MM.1S (cell line): ENCODE measurements at regions not wholly inside any gene's neighbourhood (a gene's known extent, or its start where the extent isn't known, plus 50 kb on each side); places are given as distances from the start of the nearest gene placed in this dataset.

Experiments
- DNase-seq: peaks from one replicate; pipeline ENCODE4 v3.0.0-alpha.2; 2015
- H2AFZ ChIP-seq: fragments of 300-600 bp; sonication (generic); 2 replicates; pipeline ENCODE4 v1.6.0; 2016; ENCODE audit warnings: antibody characterized with exemption, low read length
- H3F3A ChIP-seq: fragments of 300-600 bp; sonication (generic); 2 replicates; pipeline ENCODE4 v1.6.1; 2016; ENCODE audit warnings: mild to moderate bottlenecking, antibody characterized with exemption, low read length, moderate library complexity, mixed read lengths; ENCODE audit not compliant: insufficient read depth
- H3K27ac ChIP-seq: fragments of 300-600 bp; sonication (generic); 2 replicates; pipeline ENCODE4 v1.5.1; 2016; ENCODE audit warnings: mild to moderate bottlenecking, low read length
- H3K27me3 ChIP-seq: fragments of 300-600 bp; sonication (generic); replicated peaks from 2 replicates; pipeline ENCODE4 v1.6.0; 2016; ENCODE audit warnings: low read length; ENCODE audit not compliant: insufficient read depth
- H3K36me3 ChIP-seq: fragments of 300-600 bp; sonication (generic); replicated peaks from 2 replicates; pipeline ENCODE4 v1.6.1; 2016; ENCODE audit warnings: mild to moderate bottlenecking, low read length, mixed read lengths; ENCODE audit not compliant: insufficient read depth
- H3K4me1 ChIP-seq: fragments of 300-600 bp; sonication (generic); 2 replicates; pipeline ENCODE4 v1.6.1; 2016; ENCODE audit warnings: low read length, mixed read lengths
- H3K4me2 ChIP-seq: fragments of 300-600 bp; sonication (generic); 2 replicates; pipeline ENCODE4 v1.6.0; 2016; ENCODE audit warnings: low read depth, low read length
- H3K4me3 ChIP-seq: fragments of 300-600 bp; sonication (generic); 2 replicates; pipeline ENCODE4 v1.5.1; 2016; ENCODE audit warnings: low read length, mixed read lengths
- H3K79me2 ChIP-seq: fragments of 300-600 bp; sonication (generic); 2 replicates; pipeline ENCODE4 v1.6.1; 2016; ENCODE audit warnings: mixed run types, low read length, mixed read lengths
- H3K9ac ChIP-seq: fragments of 300-600 bp; sonication (generic); 2 replicates; pipeline ENCODE4 v1.6.1; 2016; ENCODE audit warnings: low read length, mixed read lengths
- H3K9me2 ChIP-seq: fragments of 300-600 bp; sonication (generic); replicated peaks from 2 replicates; pipeline ENCODE4 v1.6.1; 2016; ENCODE audit warnings: mild to moderate bottlenecking, low read length, mixed read lengths; ENCODE audit not compliant: insufficient read depth
- H3K9me3 ChIP-seq: fragments of 300-600 bp; sonication (generic); replicated peaks from 2 replicates; pipeline ENCODE4 v1.6.1; 2016; ENCODE audit warnings: mild to moderate bottlenecking, low read length, mixed read lengths; ENCODE audit not compliant: insufficient read depth
- H4K20me1 ChIP-seq: fragments of 300-600 bp; sonication (generic); 2 replicates; pipeline ENCODE4 v1.6.1; 2016; ENCODE audit warnings: mild to moderate bottlenecking, low read length, moderate library complexity, mixed read lengths; ENCODE audit not compliant: insufficient read depth
- CTCF ChIP-seq: fragments of 300-600 bp; sonication (generic); IDR thresholded peaks from 2 replicates; pipeline ENCODE4 v1.5.1; 2016; ENCODE audit warnings: antibody characterized with exemption, low read length, mixed read lengths
- EZH2 ChIP-seq: fragments of 300-600 bp; sonication (generic); optimal IDR thresholded peaks from 2 replicates; pipeline ENCODE3; 2017; ENCODE audit warnings: low read depth, mild to moderate bottlenecking, antibody characterized with exemption, low read length, mixed read lengths
- EZH2phosphoT487 ChIP-seq: fragments of 300-600 bp; sonication (generic); IDR thresholded peaks from 2 replicates; pipeline ENCODE4 v1.6.1; 2018; ENCODE audit warnings: antibody characterized with exemption, low read length

- DNase-seq: no peak
These were observed 641.7 kb downstream of the NR4A2 start for GRCh38 chr2:155690785-155691184.

GRCh38 chr2:155689791-155690190 is 642.7 kb downstream of the NR4A2 start:
- Histone ChIP-seq H3F3A (no peaks in the 10 kb centered on the region), H3K36me3 (no peaks in the 10 kb centered on the region), H3K9ac (no peak overlapping the region), H3K27me3 (no peaks in the 10 kb centered on the region), H3K79me2 (no peaks in the 10 kb centered on the region), H3K27ac (no peak overlapping the region), H3K9me3 (no peaks in the 10 kb centered on the region), H3K4me1 (no peaks in the 10 kb centered on the region), H3K9me2 (no peaks in the 10 kb centered on the region), H4K20me1 (no peaks in the 10 kb centered on the region), H3K4me3 (no peak overlapping the region), H3K4me2 (no peak overlapping the region), H2AFZ (no peak overlapping the region)
- TF ChIP-seq EZH2phosphoT487: no peak
- TF ChIP-seq CTCF: no peak
- no peak for TF ChIP-seq EZH2
- no peak for DNase-seq

More at GRCh38 chr2:155690785-155691184, 641.7 kb downstream of the NR4A2 start:
- Histone ChIP-seq H3K4me3 (no peak overlapping the region), H3K27me3 (no peaks in the 10 kb centered on the region), H3K79me2 (no peaks in the 10 kb centered on the region), H3K9me3 (no peaks in the 10 kb centered on the region), H3K4me1 (no peaks in the 10 kb centered on the region), H3K27ac (no peak overlapping the region), H3K9ac (no peak overlapping the region), H3K9me2 (no peaks in the 10 kb centered on the region), H3K4me2 (no peak overlapping the region), H3F3A (no peaks in the 10 kb centered on the region), H3K36me3 (no peaks in the 10 kb centered on the region), H2AFZ (no peak overlapping the region), H4K20me1 (no peaks in the 10 kb centered on the region)
- TF ChIP-seq CTCF (no peak), EZH2 (no peak), EZH2phosphoT487 (no peak)

- H3K79me2 ChIP-seq: no peaks in the 10 kb centered on the region
- H3K4me2 ChIP-seq: no peak overlapping the region
- no peaks in the 10 kb centered on the region for H3F3A ChIP-seq
- no peak overlapping the region for H3K4me3 ChIP-seq
- no peak overlapping the region for H3K9ac ChIP-seq
- H3K27ac ChIP-seq: no peak overlapping the region
- H4K20me1 ChIP-seq: no peaks in the 10 kb centered on the region
- no peaks in the 10 kb centered on the region for H3K36me3 ChIP-seq
- H3K4me1 ChIP-seq: no peaks in the 10 kb centered on the region
- no peaks in the 10 kb centered on the region for H3K9me3 ChIP-seq
- H3K9me2 ChIP-seq: no peaks in the 10 kb centered on the region
- TF ChIP-seq CTCF: no peak
- H3K27me3 ChIP-seq: no peaks in the 10 kb centered on the region
- no peak overlapping the region for H2AFZ ChIP-seq
- no peak for DNase-seq
These were observed 645.3 kb downstream of the NR4A2 start for GRCh38 chr2:155687181-155687580.
